ENCODE measurements at regions not wholly inside any gene's neighbourhood (a gene's known extent, or its start where the extent isn't known, plus 50 kb on each side); places are given as distances from the start of the nearest gene placed in this dataset.
"Not testable (repeated sequence)": the region's sequence is repeated elsewhere in the genome, so short reads cannot be mapped to it uniquely, and the experiment has no call there.

DNA sequence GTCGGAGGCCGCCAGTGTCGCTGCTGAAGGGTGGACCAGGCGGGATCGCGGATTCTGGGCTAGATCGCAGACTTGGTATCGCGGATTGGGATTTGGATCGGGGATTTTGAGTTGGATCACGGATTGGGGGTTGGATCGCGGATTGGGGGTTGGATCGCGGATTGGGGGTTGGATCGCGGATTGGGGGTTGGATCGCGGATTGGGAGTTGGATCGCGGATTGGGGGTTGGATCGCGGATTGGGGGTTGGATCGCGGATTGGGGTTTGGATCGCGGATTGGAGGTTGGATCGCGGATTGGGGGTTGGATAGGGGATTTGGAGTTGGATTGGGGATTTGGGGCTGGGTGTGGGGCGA, 93.1 kb upstream of the THOC3 start:
- not testable (repeated sequence) for DNase-seq

GRCh38 chr5:176061660-176062059, 93.5 kb upstream of the THOC3 start:
- DNase-seq: not testable (repeated sequence)

DNA sequence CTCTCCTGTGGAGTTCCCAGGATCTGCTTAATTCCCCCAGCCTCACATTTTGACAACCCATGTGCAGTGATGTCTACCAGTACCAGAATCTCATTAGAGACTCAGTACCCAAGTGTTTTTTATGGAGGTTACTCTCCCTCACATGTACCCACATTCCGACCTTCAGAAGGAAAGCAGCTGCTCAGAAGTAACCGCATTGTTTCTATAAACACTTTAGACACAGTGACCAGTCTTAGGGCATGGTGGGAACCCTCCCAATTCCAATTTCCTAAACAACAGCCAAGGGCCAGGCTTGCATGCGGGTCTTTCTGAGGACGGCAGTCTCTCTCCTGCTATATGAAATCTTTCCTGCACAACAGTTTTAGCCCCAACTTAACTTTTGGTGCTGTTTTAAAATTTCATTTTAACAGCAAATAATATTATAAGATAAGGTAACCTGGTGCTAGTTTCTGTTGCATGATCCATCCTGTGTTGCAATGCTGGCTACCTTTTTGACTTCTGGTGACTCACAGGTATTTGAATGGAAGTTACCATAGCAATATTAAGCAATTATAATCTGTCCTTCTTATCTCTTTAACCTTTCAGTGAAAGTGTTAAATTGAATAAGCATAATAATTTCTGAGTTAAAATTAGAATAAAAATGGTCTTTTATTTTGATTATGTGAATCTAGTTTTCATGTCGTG, 98.3 kb upstream of the THOC3 start:
- DNase-seq: not testable (repeated sequence)

DNA sequence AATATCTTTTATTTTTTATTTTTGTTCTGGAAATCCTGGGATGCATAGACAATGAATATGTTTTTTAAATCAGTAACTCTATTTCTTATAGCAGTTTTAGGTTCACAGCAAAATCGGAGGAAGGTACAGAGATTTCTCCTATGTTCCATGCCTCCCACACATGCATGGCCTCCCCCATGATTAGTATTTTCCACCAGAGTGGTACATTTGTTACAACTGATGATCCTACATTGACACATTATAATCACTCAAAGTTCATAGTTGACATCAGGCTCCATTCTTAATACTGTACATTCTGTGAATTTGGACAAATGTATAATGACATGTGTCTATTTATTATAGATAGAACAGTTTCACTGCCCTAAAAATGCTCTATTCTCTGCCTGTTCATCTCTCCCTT, 99.0 kb upstream of the THOC3 start:
- not testable (repeated sequence) for DNase-seq

DNA sequence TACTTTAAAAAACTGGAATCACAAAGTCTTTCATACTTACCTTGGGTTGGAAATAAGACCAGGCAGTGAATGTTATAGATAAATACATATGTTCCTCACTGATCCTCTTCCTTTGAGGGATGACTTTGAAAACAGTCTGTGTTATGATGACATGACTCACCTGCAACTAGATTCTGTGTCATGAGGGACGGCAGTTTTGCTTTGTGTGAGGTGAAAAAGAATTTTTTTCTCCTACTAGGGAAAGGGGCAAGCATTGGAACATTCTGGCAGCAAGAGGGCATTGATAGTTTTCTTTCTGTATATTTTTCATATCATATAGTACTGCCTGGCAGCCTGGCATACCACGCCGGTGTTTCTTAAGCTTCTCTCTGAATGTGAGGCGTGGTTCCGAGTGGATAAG, 99.8 kb upstream of the THOC3 start:
- not testable (repeated sequence) for DNase-seq

DNA sequence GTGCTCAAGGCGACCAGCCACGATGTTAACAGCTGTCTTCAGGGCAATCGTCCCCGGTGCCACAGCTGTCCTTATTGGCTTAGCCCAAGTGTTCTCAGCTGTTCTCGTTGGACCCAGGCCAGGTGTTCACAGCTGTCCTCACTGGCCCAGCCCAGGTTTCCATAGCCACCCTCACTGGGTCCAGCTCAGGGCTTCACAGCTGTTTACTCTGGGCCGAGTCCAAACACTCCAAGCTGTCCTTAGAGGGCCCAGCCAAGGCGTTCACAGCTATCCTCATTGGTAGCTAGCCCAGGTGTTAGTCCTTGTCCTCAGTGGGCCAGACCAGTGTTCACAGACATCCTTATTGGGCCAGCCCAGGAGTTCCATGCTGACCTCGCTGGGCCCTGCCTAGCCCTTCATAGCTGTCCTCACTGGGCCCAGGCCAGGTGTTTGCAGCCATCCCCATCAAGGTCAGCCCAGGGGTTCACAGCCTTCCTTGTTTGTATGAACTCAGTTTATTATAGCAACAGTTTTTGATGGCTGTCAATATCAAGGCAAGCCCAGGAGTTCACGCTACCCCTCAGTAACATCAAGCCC, 106.0 kb upstream of the THOC3 start:
- not testable (repeated sequence) for DNase-seq

- DNase-seq: not testable (repeated sequence)
Observed at GRCh38 chr5:176083717-176084116, 115.6 kb upstream of the THOC3 start.

DNA sequence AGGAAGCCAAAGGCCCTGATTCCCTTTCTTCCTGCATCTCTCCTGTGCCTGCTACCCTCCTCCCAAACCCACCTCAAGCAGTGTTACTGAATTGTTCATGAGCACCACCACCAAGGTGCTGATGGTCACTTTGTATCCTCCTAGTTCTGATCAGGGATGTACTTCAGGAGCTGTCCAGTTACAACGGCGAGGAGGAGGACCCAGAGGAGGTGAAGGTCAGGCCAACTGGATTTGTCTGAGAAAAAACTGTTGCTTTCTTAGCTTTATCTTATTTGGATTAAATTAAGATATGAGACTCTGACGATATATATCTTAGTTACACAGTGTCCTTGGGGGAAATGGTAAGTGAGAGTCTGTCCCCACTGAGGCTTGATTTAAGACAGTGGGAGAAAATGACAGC, 135.0 kb upstream of the THOC3 start:
- DNase-seq: not testable (repeated sequence)

GRCh38 chr5:176112888-176113287, 125.3 kb upstream of the SIMC1 start:
- DNase-seq: not testable (repeated sequence)

GRCh38 chr5:176113673-176114335, 124.4 kb upstream of the SIMC1 start:
- not testable (repeated sequence) for DNase-seq

DNA sequence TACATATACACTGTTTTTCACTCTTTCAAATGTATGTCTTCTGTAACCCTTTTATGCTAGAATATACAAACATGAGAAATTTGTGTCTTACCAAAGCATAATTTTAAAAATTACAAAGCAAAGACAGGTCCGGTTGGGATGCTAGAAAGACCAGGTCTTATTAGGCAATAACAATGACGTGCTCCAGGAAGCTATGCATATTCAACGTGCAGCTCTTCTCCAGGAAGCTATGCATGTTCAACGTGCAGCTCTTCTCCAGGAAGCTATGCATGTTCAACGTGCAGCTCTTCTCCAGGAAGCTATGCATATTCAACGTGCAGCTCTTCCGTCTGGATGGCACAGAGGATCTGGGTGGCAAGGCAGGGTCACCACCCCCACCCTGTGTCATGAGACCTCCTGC, 123.4 kb upstream of the SIMC1 start:
- DNase-seq: not testable (repeated sequence)

DNA sequence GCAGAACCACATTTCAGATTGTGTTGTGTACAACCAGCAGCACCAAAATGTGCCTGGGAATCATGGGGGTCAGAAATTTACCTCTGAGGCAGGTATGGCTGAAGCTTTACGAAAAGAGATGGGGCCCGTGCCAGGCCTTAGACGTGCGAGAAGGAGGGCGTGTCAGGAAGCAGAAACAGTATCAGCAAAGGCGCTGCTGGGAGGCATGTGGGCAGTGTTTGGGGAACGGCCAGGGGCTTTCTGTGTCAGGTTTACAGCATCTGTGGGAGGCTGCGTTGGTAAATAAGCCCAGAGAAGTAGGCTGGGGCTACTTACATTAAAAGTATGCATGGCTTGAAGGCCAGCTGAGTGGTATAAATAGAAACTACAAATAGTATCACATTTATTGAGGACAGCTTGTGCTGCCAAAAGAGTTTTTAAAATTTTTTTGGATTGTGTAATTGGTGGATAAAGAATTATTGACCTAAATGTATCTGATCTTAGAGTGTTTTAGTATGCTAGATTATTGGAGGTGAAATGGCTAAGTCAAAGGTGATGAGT, 120.5 kb upstream of the SIMC1 start:
- DNase-seq: not testable (repeated sequence)

DNA sequence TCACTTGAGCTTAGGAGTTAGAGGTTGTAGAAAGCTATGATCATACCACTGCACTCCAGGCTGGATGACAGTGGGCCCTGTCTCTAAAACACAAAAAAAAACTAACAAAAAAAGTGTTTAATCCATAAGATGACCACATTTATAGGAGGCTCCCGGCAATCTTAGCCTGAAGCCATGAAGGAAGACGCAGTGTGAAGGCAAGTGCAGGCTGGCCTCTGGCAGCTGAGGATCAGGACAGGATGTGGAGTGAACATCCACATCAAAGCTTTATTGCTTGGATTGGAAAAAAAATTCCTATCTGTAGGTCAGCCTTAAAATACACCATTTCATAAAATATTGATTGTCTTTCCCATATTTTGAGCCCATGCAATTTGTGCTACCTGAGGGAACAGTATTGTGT, 115.9 kb upstream of the SIMC1 start:
- not testable (repeated sequence) for DNase-seq

GRCh38 chr5:176124120-176124519, 114.1 kb upstream of the SIMC1 start:
- DNase-seq: not testable (repeated sequence)

DNA sequence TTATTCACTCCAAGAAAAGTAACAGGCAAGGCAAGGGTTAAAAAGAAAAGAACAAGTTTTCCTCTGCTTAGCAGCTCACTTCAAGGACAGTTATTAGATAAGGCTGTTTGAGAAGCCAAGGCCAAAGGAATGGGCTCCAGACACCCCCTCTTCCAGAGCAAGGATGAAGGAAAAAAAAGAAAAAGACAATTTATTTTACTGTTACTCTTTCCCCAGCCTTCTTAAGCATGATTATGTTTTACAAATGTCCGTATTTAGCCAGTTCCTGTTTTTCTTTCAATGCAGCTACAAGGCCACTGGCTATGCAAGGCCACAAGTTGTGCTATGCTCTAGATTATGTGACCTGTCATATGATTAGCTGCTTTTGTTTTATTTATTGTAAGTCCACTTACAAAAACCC, 106.5 kb upstream of the SIMC1 start:
- DNase-seq: no peak

GRCh38 chr5:176132471-176133288, 105.5 kb upstream of the SIMC1 start:
- DNase-seq: no peak

DNA sequence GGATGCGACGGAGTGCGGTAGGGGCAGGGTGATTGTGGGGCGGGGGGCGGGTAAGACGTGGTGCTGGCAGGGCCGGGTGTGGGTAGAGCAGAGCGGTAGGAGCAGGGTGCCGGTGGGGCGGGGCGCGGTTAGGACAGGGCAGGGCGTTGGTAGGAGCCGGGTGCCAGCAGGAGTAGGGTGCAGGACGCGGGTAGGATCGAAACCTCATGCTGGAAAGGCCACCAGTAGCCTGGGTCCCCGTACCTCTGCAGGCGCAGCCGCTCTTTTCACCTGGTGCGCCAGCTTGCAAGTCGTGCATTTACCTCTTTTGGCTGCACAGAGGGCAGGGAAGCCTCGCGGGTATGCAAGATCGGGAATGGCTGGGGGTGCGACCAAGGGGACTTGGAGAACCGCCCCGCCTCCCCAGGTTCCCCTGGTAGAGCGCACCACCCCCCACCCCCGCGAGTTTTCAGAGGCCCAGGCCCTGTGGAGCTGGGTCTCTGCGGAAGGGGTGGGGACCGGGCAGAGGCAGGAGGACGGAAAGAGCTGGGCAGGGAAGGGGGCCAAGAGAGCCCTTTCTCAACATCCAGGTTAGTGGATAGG, 104.8 kb upstream of the SIMC1 start:
- no peak for DNase-seq

GRCh38 chr5:176133877-176134276, 104.3 kb upstream of the SIMC1 start:
- no peak for DNase-seq

DNA sequence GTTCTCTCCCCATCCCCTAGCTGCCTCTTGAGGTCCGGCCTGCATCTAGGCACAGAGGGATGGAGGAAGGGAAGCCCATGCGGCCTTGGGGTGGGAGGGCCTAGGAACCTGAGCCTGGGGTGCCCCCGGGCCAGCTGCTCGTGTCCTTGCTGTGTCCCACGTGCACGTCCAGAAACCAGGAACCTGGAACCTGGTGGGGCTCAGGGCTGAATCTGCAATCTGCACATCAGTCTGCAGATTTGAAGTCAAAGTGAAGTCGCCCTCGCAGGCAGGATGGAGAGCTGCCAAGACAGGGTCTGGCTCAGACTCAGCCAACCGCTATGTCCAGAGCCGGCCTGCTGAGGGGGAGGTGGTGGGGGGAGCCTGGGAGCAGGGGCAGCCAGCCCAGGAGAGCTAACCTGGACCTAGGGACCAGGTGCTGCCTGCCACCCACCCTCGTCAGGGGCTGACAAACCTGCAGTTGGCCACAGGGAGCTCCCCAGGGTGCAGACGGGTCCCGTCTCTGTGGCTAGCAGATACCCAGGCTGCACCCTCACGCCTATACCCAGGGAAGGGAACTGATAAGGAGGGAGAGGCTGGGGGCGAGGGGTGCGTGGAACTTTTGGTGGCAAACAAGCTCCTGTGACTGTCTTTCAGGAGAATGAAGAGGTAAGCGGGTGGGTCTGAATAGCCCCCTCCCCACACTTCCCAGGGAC, 103.5 kb upstream of the SIMC1 start:
- DNase-seq: no peak

- DNase-seq: not testable (repeated sequence)
Observed at GRCh38 chr5:176140138-176140537, 98.1 kb upstream of the SIMC1 start.

GRCh38 chr5:176144508-176144907, 93.7 kb upstream of the SIMC1 start:
- DNase-seq: peak; percentile 22

- DNase-seq: not testable (repeated sequence)
Observed at GRCh38 chr5:176149948-176150347, 88.3 kb upstream of the SIMC1 start.

Measured in DMS 273 treated with DMSO at 0.1 percent for 48 hours (cell line).